HG02840 (cell line): ENCODE measurements at regions not wholly inside any gene's neighbourhood (a gene's known extent, or its start where the extent isn't known, plus 50 kb on each side); places are given as distances from the start of the nearest gene placed in this dataset.
"Not testable (repeated sequence)": the region's sequence is repeated elsewhere in the genome, so short reads cannot be mapped to it uniquely, and the experiment has no call there.

Source experiments
- ATAC-seq: cut with Tn5 transposase; IDR thresholded peaks from one replicate; pipeline ENCODE4 v1.9.1; 2021; ENCODE audit warnings: mild to moderate bottlenecking, moderate library complexity, moderate number of reproducible peaks; ENCODE audit not compliant: unreplicated experiment, low FRiP score

DNA sequence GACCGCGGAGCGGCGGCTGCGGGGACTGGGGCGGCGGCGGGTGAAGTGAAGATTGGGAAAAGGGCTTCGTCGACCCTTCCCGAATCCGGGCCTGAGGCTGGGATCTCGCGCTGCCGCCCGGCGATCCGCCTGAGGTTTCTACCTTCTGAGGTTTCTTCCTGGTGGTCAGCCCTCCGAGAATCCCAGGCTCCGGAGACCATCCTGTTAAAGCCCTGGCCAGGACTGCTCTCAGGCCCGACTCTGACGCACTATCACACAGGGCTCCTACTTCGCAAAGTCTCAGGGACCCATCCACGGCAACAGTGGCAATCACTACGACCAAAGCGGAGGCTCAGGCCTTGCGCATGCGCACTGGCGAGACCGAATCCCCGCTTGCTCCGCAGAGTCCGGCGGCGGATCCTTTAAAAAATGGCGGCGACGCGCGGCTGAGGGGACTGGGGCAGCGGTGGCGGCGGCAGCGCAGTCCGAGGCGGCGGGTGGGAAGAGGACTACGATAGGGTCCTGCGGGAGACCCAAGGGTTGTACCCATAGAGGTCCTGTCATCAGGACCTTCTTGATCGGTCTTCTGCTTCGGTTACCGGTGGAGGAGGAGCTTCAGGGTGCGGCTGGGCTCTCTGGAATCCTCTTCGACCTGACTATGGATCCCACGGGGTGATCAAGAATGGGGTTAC is 157.2 kb upstream of the ZNF337 start:
- not testable (repeated sequence) for ATAC-seq

- not testable (repeated sequence) for ATAC-seq
These were observed 156.5 kb upstream of the ZNF337 start for GRCh38 chr20:25852968-25853717.

DNA sequence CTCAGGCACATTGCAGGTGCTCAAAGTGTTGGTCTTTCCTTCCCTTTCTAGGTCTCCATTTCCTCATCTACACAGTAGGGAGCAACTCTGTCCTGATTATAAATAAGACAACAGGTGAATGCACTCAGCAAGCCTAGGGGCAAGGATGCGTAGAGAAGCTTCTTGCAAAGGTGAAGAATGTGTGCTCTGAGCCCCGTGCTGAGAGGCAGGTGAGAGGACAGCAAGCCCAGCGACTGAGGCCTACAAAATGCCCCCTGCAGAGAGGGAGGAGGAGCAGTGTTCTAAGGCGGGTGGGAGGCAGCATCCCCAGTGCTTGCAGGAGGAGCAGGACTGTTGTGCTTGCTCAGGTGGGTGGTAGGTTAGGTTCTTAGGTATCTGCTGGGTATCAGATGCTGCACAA is 153.5 kb upstream of the ZNF337 start:
- not testable (repeated sequence) for ATAC-seq

DNA sequence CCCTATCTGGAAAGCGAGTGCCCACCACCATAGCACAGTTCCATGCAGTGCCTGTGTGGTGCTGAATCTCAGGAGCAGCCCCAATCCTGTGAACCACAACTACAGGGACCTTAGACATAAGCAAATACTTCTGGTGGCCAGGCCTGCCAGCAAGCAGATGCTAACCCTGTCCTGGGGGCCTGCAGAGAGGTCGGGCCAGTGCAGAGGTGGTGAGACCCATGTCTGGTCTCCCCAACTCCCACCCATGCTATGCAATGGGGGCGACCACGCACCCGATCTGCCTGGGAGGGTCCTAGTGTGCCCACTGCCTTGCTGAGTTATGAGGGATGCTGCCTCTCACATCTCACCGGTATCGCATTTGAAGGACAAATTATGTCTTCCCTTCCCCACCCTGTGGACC is 151.6 kb upstream of the ZNF337 start:
- ATAC-seq = no peak

DNA sequence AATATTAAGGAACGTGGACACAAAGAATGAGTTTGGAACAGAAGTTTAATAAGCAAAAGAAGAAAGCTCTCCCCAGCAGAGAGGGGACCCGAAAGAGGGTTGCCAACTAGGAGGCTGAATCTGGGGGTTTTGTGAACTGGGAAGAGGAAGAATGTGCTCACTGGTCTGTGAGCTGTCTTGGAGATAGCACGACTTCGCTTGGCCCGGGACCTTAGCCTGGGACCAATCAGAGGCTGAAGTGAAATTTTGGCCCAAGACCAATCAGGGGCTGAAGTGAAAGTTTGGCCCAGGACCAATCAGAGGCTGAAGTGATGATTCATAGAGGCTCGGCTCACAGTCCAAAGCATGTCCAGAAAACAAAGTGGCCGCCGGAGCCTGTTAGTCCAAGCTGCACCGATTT is 148.0 kb upstream of the ZNF337 start:
- ATAC-seq = not testable (repeated sequence)

- not testable (repeated sequence) for ATAC-seq
These were observed 116.9 kb upstream of the ZNF337 start for GRCh38 chr20:25813511-25813910.

- not testable (repeated sequence) for ATAC-seq
These were observed 101.7 kb upstream of the ZNF337 start for GRCh38 chr20:25798174-25798993.

- ATAC-seq = not testable (repeated sequence)
These were observed 100.4 kb upstream of the ZNF337 start for GRCh38 chr20:25797062-25797461.

- not testable (repeated sequence) for ATAC-seq
These were observed 80.6 kb upstream of the ZNF337 start for GRCh38 chr20:25777241-25777640.

DNA sequence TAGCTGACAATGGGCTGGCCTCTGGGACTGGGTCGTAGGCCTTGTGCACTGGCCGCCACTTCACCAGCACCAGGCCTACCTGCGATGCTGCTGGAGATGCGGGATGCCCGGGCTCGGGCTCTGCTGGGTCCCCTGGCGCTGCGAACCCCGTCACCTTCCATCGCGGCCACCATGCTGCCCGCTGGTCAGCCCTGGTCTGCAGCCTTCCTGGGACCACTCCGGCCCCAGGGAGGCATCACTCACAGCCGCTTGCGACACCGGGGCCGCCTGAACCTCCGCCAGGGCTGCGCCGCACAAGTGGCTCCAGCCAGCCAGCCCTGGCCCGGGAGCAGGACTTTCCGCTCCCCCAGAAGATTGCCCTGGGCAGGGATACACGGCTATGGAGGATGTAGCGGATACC is 78.1 kb upstream of the ZNF337 start:
- ATAC-seq = not testable (repeated sequence)

- ATAC-seq = not testable (repeated sequence)
These were observed 77.5 kb upstream of the ZNF337 start for GRCh38 chr20:25774203-25774602.

- not testable (repeated sequence) for ATAC-seq
These were observed 75.8 kb upstream of the ZNF337 start for GRCh38 chr20:25772437-25772836.

GRCh38 chr20:25771818-25772217 is 75.2 kb upstream of the ZNF337 start:
- ATAC-seq = not testable (repeated sequence)

DNA sequence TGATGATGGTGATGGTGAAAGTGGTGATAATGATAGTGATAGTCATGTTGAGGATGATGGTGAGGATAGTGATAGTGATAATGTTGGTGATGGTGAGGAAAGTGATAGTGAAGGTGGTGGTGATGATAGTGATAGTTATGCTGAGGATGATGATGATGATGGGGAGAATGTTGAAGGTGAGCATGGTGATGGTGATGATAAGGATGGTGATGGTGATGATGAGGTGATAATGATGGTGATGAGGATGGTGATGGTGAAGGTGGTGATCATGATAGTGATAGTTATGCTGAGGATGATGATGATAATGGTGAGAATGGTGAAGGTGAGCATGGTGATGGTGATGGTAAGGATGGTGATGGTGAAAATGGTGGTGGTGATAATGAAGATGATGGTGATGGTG is 64.9 kb upstream of the ZNF337 start:
- ATAC-seq = no peak

GRCh38 chr20:25761046-25761445 is 64.4 kb upstream of the ZNF337 start:
- not testable (repeated sequence) for ATAC-seq

- ATAC-seq = peak; percentile 84
These were observed 54.4 kb upstream of the ZNF337 start for GRCh38 chr20:25750765-25751696.

GRCh38 chr20:25750220-25750764 is 53.6 kb upstream of the ZNF337 start:
- ATAC-seq = no peak

GRCh38 chr20:25749649-25750048 is 53.0 kb upstream of the ZNF337 start:
- no peak for ATAC-seq
